K562 (cell line): ENCODE measurements at regions not wholly inside any gene's neighbourhood (a gene's known extent, or its start where the extent isn't known, plus 50 kb on each side); places are given as distances from the start of the nearest gene placed in this dataset.

Source experiments
- ATAC-seq: fragments of 200-7000 bp; cut with Tn5 transposase; 3 replicates; pipeline ENCODE4 v1.9.1; 2020; ENCODE audit warnings: moderate library complexity
- BruUV-seq: library from RNA; stranded (reverse); fragments of 400-500 nt; replicated peaks from 2 replicates; lab custom pipeline; 2021; lab: Mats Ljungman, UMichigan
- CTCF ChIA-PET: fragments of 300-600 bp; formaldehyde crosslinking; extraction: SDS; loops from one replicate; lab custom pipeline; 2021; ENCODE audit warnings: low intra/inter-chr PET ratio; lab: Yijun Ruan, JAX
- POLR2A ChIA-PET: fragments of 300-600, 350-650 bp; sonication (Branson Sonifier 250); formaldehyde crosslinking; extraction: SDS; loops from one replicate; lab custom pipeline; 2021; ENCODE audit warnings: antibody characterized with exemption, inconsistent platforms; lab: Yijun Ruan, JAX
- DNase-seq, 4 experiments: peaks; one replicate each; pipeline versions ENCODE4 v3.0.0 to v3.0.0-alpha.2; 2011 to 2018; ENCODE audit warnings: low spot score in 3 of 4, mixed read lengths in 3 of 4; ENCODE audit errors: extremely low read depth in 1 of 4
- FAIRE-seq: peaks from 2 replicates; lab custom pipeline; 2011; peaks lifted over from hg19 to GRCh38; lab: Jason Lieb, UNC
- H2AFZ ChIP-seq: 2 replicates; pipeline ENCODE4 v1.6.0; 2011; ENCODE audit warnings: low read depth, low read length, control low read depth, inconsistent platforms
- H3K27ac ChIP-seq: fragments of 200-600 bp; 3 replicates; pipeline ENCODE4 v1.8.0; 2011; ENCODE audit warnings: low read depth, mild to moderate bottlenecking, control low read depth, inconsistent platforms, low read length, moderate library complexity, mixed read lengths; ENCODE audit errors: extremely low read depth
- H3K27me3 ChIP-seq, 2 experiments: fragments of 300-600 bp in 1 of 2; 2 replicates in 1 of 2; 3 replicates in 1 of 2; pipeline versions ENCODE4 v1.6.0 to v1.8.0; 2011; ENCODE audit warnings: inconsistent platforms in 2 of 2, low read length in 2 of 2, mild to moderate bottlenecking in 1 of 2, mixed read lengths in 1 of 2, moderate library complexity in 1 of 2; ENCODE audit not compliant: control insufficient read depth in 2 of 2, insufficient read depth in 2 of 2
- H3K36me3 ChIP-seq: fragments of 300-600 bp; 3 replicates; pipeline ENCODE4 v1.8.0; 2011; ENCODE audit warnings: mild to moderate bottlenecking, low read length, inconsistent platforms; ENCODE audit not compliant: control insufficient read depth, insufficient read depth
- H3K4me1 ChIP-seq, 2 experiments: fragments of 200-600 bp in 1 of 2; replicated peaks in 1 of 2; 2 replicates in 1 of 2; 3 replicates in 1 of 2; pipeline versions ENCODE4 v1.5.1 to v1.8.0; 2011; ENCODE audit warnings: inconsistent platforms in 2 of 2, low read length in 2 of 2, mild to moderate bottlenecking in 1 of 2, mixed read lengths in 1 of 2, moderate library complexity in 1 of 2; ENCODE audit not compliant: control insufficient read depth in 2 of 2, insufficient read depth in 2 of 2
- H3K4me2 ChIP-seq: 2 replicates; pipeline ENCODE4 v1.6.1; 2011; ENCODE audit warnings: low read length, control low read depth, inconsistent platforms, mixed read lengths; ENCODE audit not compliant: insufficient read depth
- H3K4me3 ChIP-seq: fragments of 200-600 bp; sonication (generic), shearing (Covaris generic); 2 replicates; pipeline ENCODE4 v1.5.1; 2016; ENCODE audit warnings: control low read depth, inconsistent platforms
- H3K79me2 ChIP-seq: fragments of 200-600 bp; 3 replicates; pipeline ENCODE4 v1.8.0; 2011; ENCODE audit warnings: low read length, inconsistent platforms; ENCODE audit not compliant: control insufficient read depth, insufficient read depth
- H3K9ac ChIP-seq, 2 experiments: 2 replicates each; pipeline versions ENCODE4 v1.6.0 to v1.6.1; 2011; ENCODE audit warnings: low read depth in 2 of 2, low read length in 2 of 2, control low read depth in 1 of 2, inconsistent platforms in 1 of 2, mild to moderate bottlenecking in 1 of 2, mixed read lengths in 1 of 2; ENCODE audit not compliant: insufficient read depth in 1 of 2
- H3K9me1 ChIP-seq: one replicate; pipeline ENCODE4 v1.6.0; 2011; ENCODE audit warnings: inconsistent platforms, mild to moderate bottlenecking, low read length, moderate library complexity; ENCODE audit not compliant: control insufficient read depth, insufficient read depth
- H3K9me3 ChIP-seq: replicated peaks from 2 replicates; pipeline ENCODE4 v1.5.1; 2011; ENCODE audit warnings: low read depth, low read length, inconsistent platforms; ENCODE audit not compliant: control insufficient read depth, insufficient read depth
- H4K20me1 ChIP-seq: replicated peaks from 2 replicates; pipeline ENCODE4 v1.6.1; 2011; ENCODE audit warnings: low read length, inconsistent platforms, mixed read lengths; ENCODE audit not compliant: control insufficient read depth, insufficient read depth
- ATF7 ChIP-seq: fragments of 450-650 bp; IDR thresholded peaks from 2 replicates; pipeline ENCODE4 v1.7.1; 2014; ENCODE audit warnings: mild to moderate bottlenecking, moderate library complexity
- IFI16 ChIP-seq: fragments of 250-450 bp; sonication (Bioruptor Pico); IDR thresholded peaks from 2 replicates; pipeline ENCODE4 v2.1.2; 2022; ENCODE audit warnings: mild to moderate bottlenecking, inconsistent platforms
- KLF13 ChIP-seq: fragments of 450-650 bp; IDR thresholded peaks from 2 replicates; pipeline ENCODE4 v1.6.1; 2016; ENCODE audit warnings: missing genetic modification characterization, low read depth, mild to moderate bottlenecking, missing compliant biosample characterization, moderate library complexity, borderline replicate concordance
- MAZ ChIP-seq, 2 experiments: fragments of 450-650 bp in 1 of 2; sonication (generic) in 1 of 2; formaldehyde crosslinking; IDR thresholded peaks in 1 of 2; conservative IDR thresholded peaks in 1 of 2; 2 replicates each; pipeline versions ENCODE4 v1.4.0 to v1.5.0; 2020; ENCODE audit warnings: mild to moderate bottlenecking in 1 of 2, missing genetic modification reagents in 1 of 2
- NFIX ChIP-seq: fragments of 250-450 bp; sonication (Bioruptor Pico); IDR thresholded peaks from 2 replicates; pipeline ENCODE4 v1.4.0; 2020; ENCODE audit warnings: low read depth, mild to moderate bottlenecking, moderate library complexity
- RFX5 ChIP-seq: IDR thresholded peaks from 2 replicates; pipeline ENCODE4 v1.6.1; 2011; ENCODE audit warnings: low read depth, mild to moderate bottlenecking, improper control_type of control experiment, low read length
- SMARCE1 ChIP-seq: fragments of 450-650 bp; IDR thresholded peaks from 2 replicates; pipeline ENCODE4 v1.7.1; 2016; ENCODE audit warnings: mild to moderate bottlenecking
- SRSF9 ChIP-seq: fragments of 200-400 bp; formaldehyde crosslinking; IDR thresholded peaks from 2 replicates; pipeline ENCODE4 v1.6.1; 2017; ENCODE audit warnings: low read depth, low read length, borderline replicate concordance
- ZFPM2 ChIP-seq: fragments of 250-450 bp; sonication (Bioruptor Pico); IDR thresholded peaks from 2 replicates; pipeline ENCODE4 v1.5.1; 2022; ENCODE audit warnings: mild to moderate bottlenecking
- ZNF239 ChIP-seq: fragments of 250-450 bp; sonication (Bioruptor Pico); IDR thresholded peaks from 2 replicates; pipeline ENCODE4 v1.4.0; 2020; ENCODE audit warnings: mild to moderate bottlenecking
- ZNF79 ChIP-seq: fragments of 250-450 bp; sonication (Bioruptor Pico); IDR thresholded peaks from 2 replicates; pipeline ENCODE4 v1.4.0; 2020; ENCODE audit warnings: low read depth, mild to moderate bottlenecking, moderate library complexity
- WGBS: fragments of 100-300 bp; shearing (Covaris generic); methylation state at CpG from one replicate; pipeline ENCODE4 v1.1.6; 2016; ENCODE audit warnings: low coverage, mixed read lengths; ENCODE audit not compliant: insufficient coverage; ENCODE audit errors: missing lambda C conversion rate; 5-methylcytosine and 5-hydroxymethylcytosine counted together
- in situ Hi-C: fragments of 300-500 bp; cut with MboI; formaldehyde crosslinking; loops from 4 replicates; pipeline ENCODE4 v1.15.0; 2018; ENCODE audit warnings: inconsistent platforms, mixed read lengths
- intact Hi-C: fragments of 100-400 bp; cut with micrococcal nuclease; formaldehyde crosslinking; loops from 2 replicates; pipeline ENCODE4 v1.14.2; 2022
- TF ChIP-seq, protein P1 (sequence below): IDR thresholded peaks from 2 replicates; pipeline ENCODE4 v1.6.1; 2011; ENCODE audit warnings: borderline replicate concordance, low read depth, mild to moderate bottlenecking, moderate library complexity, low read length; ENCODE audit not compliant: insufficient read depth, poor library complexity, severe bottlenecking
- TF ChIP-seq, protein P2 (sequence below): sonication (generic); formaldehyde crosslinking; IDR thresholded peaks from 2 replicates; pipeline ENCODE4 v1.8.1; 2023; ENCODE audit warnings: mild to moderate bottlenecking, missing genetic modification reagents

DNA sequence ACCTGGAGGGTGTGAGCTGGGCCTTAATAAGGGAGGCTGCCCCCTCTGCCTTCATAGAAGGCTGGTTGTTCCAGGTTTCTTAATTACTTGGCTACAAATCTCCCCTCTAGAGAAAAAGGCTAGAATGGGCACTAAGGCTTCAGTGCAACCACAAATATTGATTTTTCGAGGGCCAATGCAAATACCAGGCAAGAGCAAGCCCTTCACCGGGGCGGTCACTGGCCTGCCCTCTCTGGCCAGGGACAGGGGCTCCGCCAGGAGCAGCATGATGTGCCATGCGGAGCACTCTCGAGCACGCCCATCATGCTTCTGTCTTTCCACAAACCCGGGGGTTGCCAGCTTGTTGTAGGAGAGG is 127.8 kb upstream of the SPACA7 start:
- BruUV-seq = no TSS peak
- peaks cover 3 to 60% of the 10 kb centered on the region in 2 experiments; a peak in 2 of 5 replicates for H3K27me3 ChIP-seq
- H2AFZ ChIP-seq = no peak overlapping the region
- H4K20me1 ChIP-seq = no peaks in the 10 kb centered on the region
- ChIA-PET POLR2A (no interaction called here), CTCF (no interaction called here)
- H3K36me3 ChIP-seq = no peaks in the 10 kb centered on the region
- no peak for FAIRE-seq
- no peaks in the 10 kb centered on the region for H3K9me1 ChIP-seq
- no peaks in the 10 kb centered on the region for H3K9me3 ChIP-seq
- ATAC-seq = no peak
- H3K79me2 ChIP-seq = no peaks in the 10 kb centered on the region
- H3K4me2 ChIP-seq = no peak overlapping the region
- H3K4me3 ChIP-seq = no peak overlapping the region
- intact Hi-C loops = no loop called here
- DNase-seq = no peak
- no peak overlapping the region for H3K27ac ChIP-seq
- H3K4me1 ChIP-seq = no peaks in the 10 kb centered on the region
- in situ Hi-C loops = no loop called here
- TF ChIP-seq ZFPM2 (CRISPR knock-in tag) (no peak), SRSF9 (no peak), KLF13 (tag) (no peak), SMARCE1 (no peak), IFI16 (CRISPR knock-in tag) (no peak), MAZ (CRISPR knock-in tag; conservative IDR thresholded peaks at IDR 0.05 in 1 of 2, IDR thresholded peaks at IDR 0.05 in 1 of 2) (no peak), ATF7 (no peak), RFX5 (no peak), ZNF79 (CRISPR knock-in tag) (no peak), NFIX (CRISPR knock-in tag) (no peak), ZNF239 (no peak)
- TF ChIP-seq, protein P1, sequence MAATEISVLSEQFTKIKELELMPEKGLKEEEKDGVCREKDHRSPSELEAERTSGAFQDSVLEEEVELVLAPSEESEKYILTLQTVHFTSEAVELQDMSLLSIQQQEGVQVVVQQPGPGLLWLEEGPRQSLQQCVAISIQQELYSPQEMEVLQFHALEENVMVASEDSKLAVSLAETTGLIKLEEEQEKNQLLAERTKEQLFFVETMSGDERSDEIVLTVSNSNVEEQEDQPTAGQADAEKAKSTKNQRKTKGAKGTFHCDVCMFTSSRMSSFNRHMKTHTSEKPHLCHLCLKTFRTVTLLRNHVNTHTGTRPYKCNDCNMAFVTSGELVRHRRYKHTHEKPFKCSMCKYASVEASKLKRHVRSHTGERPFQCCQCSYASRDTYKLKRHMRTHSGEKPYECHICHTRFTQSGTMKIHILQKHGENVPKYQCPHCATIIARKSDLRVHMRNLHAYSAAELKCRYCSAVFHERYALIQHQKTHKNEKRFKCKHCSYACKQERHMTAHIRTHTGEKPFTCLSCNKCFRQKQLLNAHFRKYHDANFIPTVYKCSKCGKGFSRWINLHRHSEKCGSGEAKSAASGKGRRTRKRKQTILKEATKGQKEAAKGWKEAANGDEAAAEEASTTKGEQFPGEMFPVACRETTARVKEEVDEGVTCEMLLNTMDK = no peak
- TF ChIP-seq, protein P2, sequence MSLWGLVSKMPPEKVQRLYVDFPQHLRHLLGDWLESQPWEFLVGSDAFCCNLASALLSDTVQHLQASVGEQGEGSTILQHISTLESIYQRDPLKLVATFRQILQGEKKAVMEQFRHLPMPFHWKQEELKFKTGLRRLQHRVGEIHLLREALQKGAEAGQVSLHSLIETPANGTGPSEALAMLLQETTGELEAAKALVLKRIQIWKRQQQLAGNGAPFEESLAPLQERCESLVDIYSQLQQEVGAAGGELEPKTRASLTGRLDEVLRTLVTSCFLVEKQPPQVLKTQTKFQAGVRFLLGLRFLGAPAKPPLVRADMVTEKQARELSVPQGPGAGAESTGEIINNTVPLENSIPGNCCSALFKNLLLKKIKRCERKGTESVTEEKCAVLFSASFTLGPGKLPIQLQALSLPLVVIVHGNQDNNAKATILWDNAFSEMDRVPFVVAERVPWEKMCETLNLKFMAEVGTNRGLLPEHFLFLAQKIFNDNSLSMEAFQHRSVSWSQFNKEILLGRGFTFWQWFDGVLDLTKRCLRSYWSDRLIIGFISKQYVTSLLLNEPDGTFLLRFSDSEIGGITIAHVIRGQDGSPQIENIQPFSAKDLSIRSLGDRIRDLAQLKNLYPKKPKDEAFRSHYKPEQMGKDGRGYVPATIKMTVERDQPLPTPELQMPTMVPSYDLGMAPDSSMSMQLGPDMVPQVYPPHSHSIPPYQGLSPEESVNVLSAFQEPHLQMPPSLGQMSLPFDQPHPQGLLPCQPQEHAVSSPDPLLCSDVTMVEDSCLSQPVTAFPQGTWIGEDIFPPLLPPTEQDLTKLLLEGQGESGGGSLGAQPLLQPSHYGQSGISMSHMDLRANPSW (CRISPR knock-in tag) = no peak
- no peak overlapping the region for H3K9ac ChIP-seq
- WGBS = 0% methylated on average over 8 of the region's 8 CpGs
